Karpas-422 (cell line): ENCODE measurements at regions not wholly inside any gene's neighbourhood (a gene's known extent, or its start where the extent isn't known, plus 50 kb on each side); places are given as distances from the start of the nearest gene placed in this dataset.

Source experiments
- DNase-seq: peaks from one replicate; pipeline ENCODE4 v3.0.0-alpha.2; 2015
- H2AFZ ChIP-seq: fragments of 200-600 bp; sonication (generic); 2 replicates; pipeline ENCODE4 v1.6.1; 2014; ENCODE audit warnings: antibody characterized with exemption, low read length, mixed read lengths
- H3K27ac ChIP-seq: fragments of 200-600 bp; sonication (generic); 2 replicates; pipeline ENCODE4 v1.5.1; 2014; ENCODE audit warnings: mild to moderate bottlenecking, low read length, moderate library complexity
- H3K27me3 ChIP-seq: fragments of 200-600 bp; sonication (generic); 2 replicates; pipeline ENCODE4 v1.6.1; 2014; ENCODE audit warnings: low read length, mixed read lengths
- H3K36me3 ChIP-seq: fragments of 200-600 bp; sonication (generic); 2 replicates; pipeline ENCODE4 v1.6.1; 2014; ENCODE audit warnings: low read length, mixed read lengths; ENCODE audit not compliant: insufficient read depth
- H3K4me1 ChIP-seq: fragments of 200-600 bp; sonication (generic); 2 replicates; pipeline ENCODE4 v1.6.1; 2014; ENCODE audit warnings: mild to moderate bottlenecking, low read length, mixed read lengths
- H3K4me2 ChIP-seq: fragments of 200-600 bp; sonication (generic); 2 replicates; pipeline ENCODE4 v1.6.1; 2014; ENCODE audit warnings: low read length, low read depth, mild to moderate bottlenecking; ENCODE audit not compliant: poor library complexity, severe bottlenecking
- H3K4me3 ChIP-seq: fragments of 200-600 bp; sonication (generic); 2 replicates; pipeline ENCODE4 v1.5.1; 2014; ENCODE audit warnings: mild to moderate bottlenecking, antibody characterized with exemption, low read length, mixed read lengths
- H3K79me2 ChIP-seq: fragments of 200-600 bp; sonication (generic); 2 replicates; pipeline ENCODE4 v1.6.1; 2014; ENCODE audit warnings: mild to moderate bottlenecking, low read length, mixed read lengths
- H3K9ac ChIP-seq: fragments of 200-600 bp; sonication (generic); 2 replicates; pipeline ENCODE4 v1.6.0; 2014; ENCODE audit warnings: low read length
- H3K9me2 ChIP-seq: fragments of 200-600 bp; sonication (generic), shearing (Covaris generic); replicated peaks from 2 replicates; pipeline ENCODE4 v1.6.0; 2014; ENCODE audit warnings: mild to moderate bottlenecking, low read length, moderate library complexity; ENCODE audit not compliant: insufficient read depth
- H3K9me3 ChIP-seq: fragments of 300-700, 200-600 bp; sonication (generic); 2 replicates; pipeline ENCODE4 v1.6.1; 2014; ENCODE audit warnings: low read length, mixed read lengths
- H4K20me1 ChIP-seq: fragments of 200-600 bp; sonication (generic); 2 replicates; pipeline ENCODE4 v1.6.1; 2014; ENCODE audit warnings: mild to moderate bottlenecking, antibody characterized with exemption, low read length, low read depth; ENCODE audit not compliant: insufficient read depth

- Histone ChIP-seq H2AFZ (no peak overlapping the region), H3K4me1 (no peaks in the 10 kb centered on the region), H4K20me1 (no peaks in the 10 kb centered on the region), H3K4me2 (no peak overlapping the region), H3K9me2 (no peaks in the 10 kb centered on the region), H3K36me3 (no peaks in the 10 kb centered on the region), H3K79me2 (no peaks in the 10 kb centered on the region), H3K4me3 (no peak overlapping the region), H3K27me3 (no peaks in the 10 kb centered on the region), H3K9me3 (no peaks in the 10 kb centered on the region), H3K27ac (no peak overlapping the region), H3K9ac (no peak overlapping the region)
- no peak for DNase-seq
Observed at GRCh38 chr6:15921243-15921642, 207.6 kb upstream of the MYLIP start.

- no peak for DNase-seq
- no peaks in the 10 kb centered on the region for H3K9me3 ChIP-seq
- no peak overlapping the region for H3K27ac ChIP-seq
- H2AFZ ChIP-seq = no peak overlapping the region
- H3K36me3 ChIP-seq = no peaks in the 10 kb centered on the region
- H3K4me2 ChIP-seq = no peak overlapping the region
- no peaks in the 10 kb centered on the region for H3K79me2 ChIP-seq
- H3K27me3 ChIP-seq = no peaks in the 10 kb centered on the region
- H3K9ac ChIP-seq = no peak overlapping the region
- no peaks in the 10 kb centered on the region for H3K9me2 ChIP-seq
- no peaks in the 10 kb centered on the region for H4K20me1 ChIP-seq
- no peaks in the 10 kb centered on the region for H3K4me1 ChIP-seq
- H3K4me3 ChIP-seq = no peak overlapping the region
Observed at GRCh38 chr6:15916581-15916980, 212.3 kb upstream of the MYLIP start.

- H3K36me3 ChIP-seq = no peaks in the 10 kb centered on the region
Observed at GRCh38 chr6:15915508-15916178, 213.2 kb upstream of the MYLIP start.

GRCh38 chr6:15914553-15914952 lies 214.3 kb upstream of the MYLIP start:
- no peak for DNase-seq
- Histone ChIP-seq H3K79me2 (no peaks in the 10 kb centered on the region), H2AFZ (no peak overlapping the region)

More at GRCh38 chr6:15915508-15916178, 213.2 kb upstream of the MYLIP start:
- H3K9me3 ChIP-seq = no peaks in the 10 kb centered on the region
- no peak overlapping the region for H3K4me3 ChIP-seq
- no peak overlapping the region for H3K9ac ChIP-seq
- no peaks in the 10 kb centered on the region for H4K20me1 ChIP-seq
- no peaks in the 10 kb centered on the region for H3K9me2 ChIP-seq
- no peak overlapping the region for H3K4me2 ChIP-seq
- H3K4me1 ChIP-seq = no peaks in the 10 kb centered on the region
- no peak for DNase-seq
- no peak overlapping the region for H3K27ac ChIP-seq
- H2AFZ ChIP-seq = peak overlapping the region; percentile 54; the same call in 1 of the 2 replicates
- no peaks in the 10 kb centered on the region for H3K27me3 ChIP-seq
- H3K79me2 ChIP-seq = no peaks in the 10 kb centered on the region

GRCh38 chr6:15913573-15913972 lies 215.3 kb upstream of the MYLIP start:
- Histone ChIP-seq H3K9me3 (no peaks in the 10 kb centered on the region), H3K79me2 (no peaks in the 10 kb centered on the region), H3K4me2 (no peak overlapping the region), H2AFZ (no peak overlapping the region), H3K4me3 (no peak overlapping the region), H3K27ac (no peak overlapping the region), H3K36me3 (no peaks in the 10 kb centered on the region), H3K9ac (no peak overlapping the region), H3K27me3 (no peaks in the 10 kb centered on the region), H3K9me2 (no peaks in the 10 kb centered on the region), H4K20me1 (no peaks in the 10 kb centered on the region), H3K4me1 (no peaks in the 10 kb centered on the region)
- DNase-seq = no peak

More at GRCh38 chr6:15914553-15914952, 214.3 kb upstream of the MYLIP start:
- H3K9me2 ChIP-seq = no peaks in the 10 kb centered on the region
- H3K27me3 ChIP-seq = no peaks in the 10 kb centered on the region
- H3K27ac ChIP-seq = no peak overlapping the region
- no peaks in the 10 kb centered on the region for H3K36me3 ChIP-seq
- no peaks in the 10 kb centered on the region for H4K20me1 ChIP-seq
- H3K4me2 ChIP-seq = no peak overlapping the region
- H3K4me3 ChIP-seq = no peak overlapping the region
- no peaks in the 10 kb centered on the region for H3K4me1 ChIP-seq
- H3K9me3 ChIP-seq = no peaks in the 10 kb centered on the region
- H3K9ac ChIP-seq = no peak overlapping the region

GRCh38 chr6:15912505-15913400 lies 216.1 kb upstream of the MYLIP start:
- Histone ChIP-seq H3K9me2 (no peaks in the 10 kb centered on the region), H3K27ac (no peak overlapping the region), H3K9me3 (no peaks in the 10 kb centered on the region), H3K36me3 (no peaks in the 10 kb centered on the region), H3K4me3 (no peak overlapping the region), H3K4me2 (no peak overlapping the region), H4K20me1 (no peaks in the 10 kb centered on the region), H3K27me3 (no peaks in the 10 kb centered on the region), H2AFZ (no peak overlapping the region), H3K9ac (no peak overlapping the region), H3K79me2 (no peaks in the 10 kb centered on the region), H3K4me1 (no peaks in the 10 kb centered on the region; the same call in 1 of the 2 replicates)
- DNase-seq = no peak

- no peak for DNase-seq
Observed at GRCh38 chr6:15911753-15912504, 217.0 kb upstream of the MYLIP start.

More at GRCh38 chr6:15911753-15912504, 217.0 kb upstream of the MYLIP start:
- no peaks in the 10 kb centered on the region for H3K9me3 ChIP-seq
- H3K4me1 ChIP-seq = no peaks in the 10 kb centered on the region; the same call in 1 of the 2 replicates
- H3K79me2 ChIP-seq = no peaks in the 10 kb centered on the region
- no peak overlapping the region for H3K27ac ChIP-seq
- no peak overlapping the region for H3K9ac ChIP-seq
- H3K27me3 ChIP-seq = no peaks in the 10 kb centered on the region
- H3K4me3 ChIP-seq = no peak overlapping the region
- H3K9me2 ChIP-seq = no peaks in the 10 kb centered on the region
- H4K20me1 ChIP-seq = no peaks in the 10 kb centered on the region
- no peaks in the 10 kb centered on the region for H3K36me3 ChIP-seq
- no peak overlapping the region for H3K4me2 ChIP-seq
- no peak overlapping the region; the same call in 1 of the 2 replicates for H2AFZ ChIP-seq
